Activated naive CD4-positive, alpha-beta T cell treated with anti-CD3 and anti-CD28 coated beads, Interleukin-2, amount 50 U/mL, for 24 hours (primary cell): ENCODE measurements at regions not wholly inside any gene's neighbourhood (a gene's known extent, or its start where the extent isn't known, plus 50 kb on each side); places are given as distances from the start of the nearest gene placed in this dataset.

Experiments used
- H3K27ac Mint-ChIP-seq: one replicate; pipeline ENCODE4 v1.8.0; 2021; ENCODE audit warnings: mild to moderate bottlenecking, mixed read lengths
- H3K27me3 Mint-ChIP-seq: one replicate; pipeline ENCODE4 v1.8.0; 2021; ENCODE audit warnings: mixed read lengths
- H3K36me3 Mint-ChIP-seq: one replicate; pipeline ENCODE4 v1.8.0; 2021; ENCODE audit warnings: mixed read lengths
- H3K4me1 Mint-ChIP-seq: one replicate; pipeline ENCODE4 v1.8.0; 2021; ENCODE audit warnings: mixed read lengths
- H3K4me3 Mint-ChIP-seq: one replicate; pipeline ENCODE4 v1.8.0; 2021; ENCODE audit warnings: mild to moderate bottlenecking, mixed read lengths
- H3K9me3 Mint-ChIP-seq: one replicate; pipeline ENCODE4 v1.8.0; 2021; ENCODE audit warnings: mixed read lengths

GRCh38 chr3:18656410-18656809 lies 231.3 kb upstream of the SATB1 start:
- Mint-ChIP-seq H3K27ac (peak overlapping the region; percentile 56), H3K9me3 (peaks cover 4% of the 10 kb centered on the region), H3K4me3 (no peak overlapping the region), H3K4me1 (peaks cover 39% of the 10 kb centered on the region), H3K36me3 (no peaks in the 10 kb centered on the region), H3K27me3 (no peaks in the 10 kb centered on the region)

- Mint-ChIP-seq H3K4me3 (no peak overlapping the region), H3K27ac (no peak overlapping the region), H3K36me3 (no peaks in the 10 kb centered on the region), H3K9me3 (no peaks in the 10 kb centered on the region), H3K27me3 (no peaks in the 10 kb centered on the region), H3K4me1 (peaks cover 38% of the 10 kb centered on the region)
These were observed 230.7 kb upstream of the SATB1 start for GRCh38 chr3:18655827-18656226.

GRCh38 chr3:18652781-18653180 lies 227.6 kb upstream of the SATB1 start:
- H3K4me1 Mint-ChIP-seq: peaks cover 47% of the 10 kb centered on the region
- no peaks in the 10 kb centered on the region for H3K27me3 Mint-ChIP-seq
- no peaks in the 10 kb centered on the region for H3K36me3 Mint-ChIP-seq
- no peaks in the 10 kb centered on the region for H3K9me3 Mint-ChIP-seq
- peak overlapping the region; percentile 20 for H3K27ac Mint-ChIP-seq
- no peak overlapping the region for H3K4me3 Mint-ChIP-seq

DNA sequence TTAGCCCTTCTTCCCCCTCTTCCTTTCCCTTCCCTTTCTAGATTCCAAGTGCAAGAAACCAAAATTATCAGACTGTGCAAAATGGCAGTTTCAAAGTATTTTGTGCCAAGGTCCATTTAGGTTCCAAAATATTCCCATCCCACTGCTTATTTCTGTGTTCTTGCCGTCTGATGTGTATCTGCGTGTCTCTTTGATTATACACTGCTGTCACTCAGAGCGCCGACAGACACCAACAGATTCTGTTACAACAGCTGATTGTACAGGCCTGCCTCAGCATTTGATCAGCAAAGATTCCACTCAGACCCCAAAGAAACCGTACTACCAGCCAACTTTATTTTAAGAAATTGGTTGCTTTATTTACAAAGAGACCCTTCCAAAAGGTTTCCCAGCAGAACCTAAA lies 225.6 kb upstream of the SATB1 start:
- H3K27me3 Mint-ChIP-seq: no peaks in the 10 kb centered on the region
- H3K9me3 Mint-ChIP-seq: no peaks in the 10 kb centered on the region
- peak overlapping the region; percentile 38 for H3K27ac Mint-ChIP-seq
- no peaks in the 10 kb centered on the region for H3K36me3 Mint-ChIP-seq
- no peak overlapping the region for H3K4me3 Mint-ChIP-seq
- peaks cover 38% of the 10 kb centered on the region for H3K4me1 Mint-ChIP-seq

DNA sequence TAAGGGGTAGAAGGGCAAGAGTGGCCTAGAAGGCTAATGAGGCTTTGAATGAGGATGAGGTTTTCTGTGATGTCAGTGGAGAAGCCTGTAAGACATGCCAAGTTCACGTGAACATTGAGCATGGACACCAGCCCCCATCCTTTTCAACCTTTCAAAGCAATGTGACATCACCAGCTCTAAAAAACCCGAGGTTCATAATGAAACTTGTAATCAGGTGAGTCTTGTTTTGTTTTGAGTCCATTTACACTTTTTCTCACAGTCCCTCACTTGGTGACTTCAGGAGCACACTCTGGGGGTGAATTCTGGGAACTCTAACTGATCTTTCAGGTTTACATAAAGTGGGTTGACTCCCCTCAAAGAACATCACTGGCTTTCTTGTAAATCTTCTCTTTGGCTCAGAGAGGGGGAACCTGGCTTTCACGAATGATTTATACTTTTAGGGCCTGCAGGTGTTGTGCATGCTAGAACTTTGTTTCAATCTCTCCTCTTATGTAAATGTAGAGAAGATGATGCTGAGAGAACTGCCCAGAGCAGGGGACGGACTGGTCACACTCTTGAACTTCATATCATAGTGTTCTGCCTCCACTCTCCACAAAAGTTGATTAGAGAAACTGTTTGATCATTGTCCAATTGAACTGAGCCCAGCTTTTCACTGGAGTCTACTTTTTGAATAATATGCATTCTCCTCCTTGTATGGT lies 224.7 kb upstream of the SATB1 start:
- Mint-ChIP-seq H3K27ac (peak overlapping the region; percentile 69), H3K9me3 (no peaks in the 10 kb centered on the region), H3K4me3 (peak overlapping the region; percentile 62), H3K27me3 (no peaks in the 10 kb centered on the region), H3K36me3 (no peaks in the 10 kb centered on the region), H3K4me1 (peaks cover 47% of the 10 kb centered on the region)

- no peak overlapping the region for H3K4me3 Mint-ChIP-seq
- no peaks in the 10 kb centered on the region for H3K27me3 Mint-ChIP-seq
- H3K9me3 Mint-ChIP-seq: no peaks in the 10 kb centered on the region
- H3K27ac Mint-ChIP-seq: no peak overlapping the region
- peaks cover 55% of the 10 kb centered on the region for H3K4me1 Mint-ChIP-seq
- H3K36me3 Mint-ChIP-seq: no peaks in the 10 kb centered on the region
These were observed 223.8 kb upstream of the SATB1 start for GRCh38 chr3:18648868-18649462.

GRCh38 chr3:18648159-18648558 lies 223.0 kb upstream of the SATB1 start:
- H3K9me3 Mint-ChIP-seq: no peaks in the 10 kb centered on the region
- no peaks in the 10 kb centered on the region for H3K27me3 Mint-ChIP-seq
- H3K36me3 Mint-ChIP-seq: no peaks in the 10 kb centered on the region
- H3K4me3 Mint-ChIP-seq: no peak overlapping the region
- H3K27ac Mint-ChIP-seq: peak overlapping the region; percentile 2
- peaks cover 64% of the 10 kb centered on the region for H3K4me1 Mint-ChIP-seq

DNA sequence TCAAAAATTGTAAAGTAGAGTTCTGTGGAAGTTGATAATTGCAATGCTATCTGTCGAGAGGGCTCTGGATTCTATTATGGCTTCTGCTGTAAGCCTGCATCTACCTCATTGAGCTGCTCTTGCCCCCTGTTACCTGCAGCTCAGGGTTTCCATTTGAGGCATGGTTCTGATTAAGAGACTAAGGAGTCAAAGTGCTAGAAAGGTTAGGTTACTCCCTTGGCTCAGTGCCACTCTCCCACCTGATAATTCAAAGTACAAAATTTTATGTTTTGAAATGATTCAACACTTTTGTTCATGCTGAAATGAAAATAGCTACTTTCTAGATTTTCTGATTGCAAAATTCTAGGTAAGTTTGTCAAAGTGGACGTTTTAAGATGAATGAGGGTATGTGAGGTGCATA lies 220.5 kb upstream of the SATB1 start:
- no peak overlapping the region for H3K4me3 Mint-ChIP-seq
- peak overlapping the region; percentile 9 for H3K27ac Mint-ChIP-seq
- peaks cover 18% of the 10 kb centered on the region for H3K9me3 Mint-ChIP-seq
- H3K4me1 Mint-ChIP-seq: peaks cover 81% of the 10 kb centered on the region
- no peaks in the 10 kb centered on the region for H3K27me3 Mint-ChIP-seq
- H3K36me3 Mint-ChIP-seq: peaks cover 4% of the 10 kb centered on the region

DNA sequence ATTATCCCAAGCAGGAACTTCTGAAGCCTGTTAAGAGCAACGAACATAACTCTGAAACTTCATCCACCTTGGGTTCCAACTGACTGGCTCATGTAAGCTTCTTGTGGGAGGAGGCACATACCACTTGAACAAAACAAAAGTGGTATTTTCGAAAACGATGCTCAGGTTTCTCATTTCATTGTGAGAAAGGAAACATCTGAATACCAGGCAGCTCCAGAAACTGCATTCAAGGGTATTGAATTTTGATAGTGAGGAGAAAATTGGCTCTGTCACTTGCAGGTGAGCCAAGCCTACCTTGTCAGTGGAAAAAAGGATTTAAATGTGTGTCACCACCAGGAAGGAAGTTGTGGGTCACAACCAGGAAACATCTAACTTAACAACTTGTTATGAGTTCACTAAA lies 218.1 kb upstream of the SATB1 start:
- Mint-ChIP-seq H3K9me3 (peaks cover 23% of the 10 kb centered on the region), H3K4me1 (peaks cover 66% of the 10 kb centered on the region), H3K27ac (peak overlapping the region; percentile 48), H3K4me3 (peak overlapping the region; percentile 42), H3K36me3 (peaks cover 4% of the 10 kb centered on the region), H3K27me3 (no peaks in the 10 kb centered on the region)

DNA sequence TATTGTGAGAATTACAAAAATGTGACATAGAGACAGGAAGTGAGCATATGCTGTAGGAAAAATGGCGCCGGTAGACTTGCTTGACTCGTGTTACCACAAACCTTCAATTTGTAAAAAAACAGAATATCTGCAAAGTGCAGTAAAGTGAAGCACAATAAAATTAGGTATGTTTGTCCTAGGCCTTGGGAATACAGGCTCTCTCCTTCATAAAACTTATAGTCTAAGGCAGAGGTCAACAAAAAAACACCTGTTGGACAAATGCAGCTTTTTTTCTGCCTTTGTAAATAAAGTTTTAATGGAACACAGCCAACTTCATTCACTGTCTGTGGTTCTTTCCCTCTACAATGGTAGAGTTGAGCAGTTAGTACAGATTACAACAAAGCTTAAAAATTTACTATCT lies 216.8 kb upstream of the SATB1 start:
- Mint-ChIP-seq H3K4me1 (peaks cover 60% of the 10 kb centered on the region), H3K4me3 (no peak overlapping the region), H3K27ac (no peak overlapping the region), H3K9me3 (peaks cover 31% of the 10 kb centered on the region), H3K27me3 (no peaks in the 10 kb centered on the region), H3K36me3 (peaks cover 4% of the 10 kb centered on the region)

DNA sequence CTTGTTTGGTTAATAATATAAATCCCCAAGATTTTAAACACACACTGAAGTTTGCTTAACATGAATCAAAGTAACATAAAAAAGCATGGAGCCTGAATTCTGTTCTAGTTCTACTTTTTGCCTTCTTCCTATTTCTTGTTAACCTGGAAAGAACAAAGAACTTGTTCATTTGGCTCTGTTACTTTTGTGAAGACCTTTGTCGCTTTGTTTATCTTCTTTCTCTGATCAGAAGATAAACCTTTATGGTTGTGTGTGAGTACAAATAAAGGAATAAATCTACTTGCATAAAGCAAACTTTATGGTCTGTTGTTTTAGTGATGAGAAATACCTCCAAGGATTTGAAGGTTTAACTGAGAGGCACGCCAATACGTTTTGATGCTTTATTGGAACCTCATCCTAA lies 210.1 kb upstream of the SATB1 start:
- Mint-ChIP-seq H3K4me3 (no peak overlapping the region), H3K27me3 (no peaks in the 10 kb centered on the region), H3K9me3 (peaks cover 10% of the 10 kb centered on the region), H3K27ac (no peak overlapping the region), H3K4me1 (peaks cover 4% of the 10 kb centered on the region), H3K36me3 (peaks cover 2% of the 10 kb centered on the region)

GRCh38 chr3:18634461-18634860 lies 209.3 kb upstream of the SATB1 start:
- Mint-ChIP-seq H3K9me3 (peaks cover 7% of the 10 kb centered on the region), H3K27ac (no peak overlapping the region), H3K4me3 (no peak overlapping the region), H3K27me3 (no peaks in the 10 kb centered on the region), H3K36me3 (peaks cover 2% of the 10 kb centered on the region), H3K4me1 (no peaks in the 10 kb centered on the region)

GRCh38 chr3:18633002-18633401 lies 207.9 kb upstream of the SATB1 start:
- H3K27ac Mint-ChIP-seq: no peak overlapping the region
- no peaks in the 10 kb centered on the region for H3K27me3 Mint-ChIP-seq
- no peaks in the 10 kb centered on the region for H3K4me1 Mint-ChIP-seq
- no peak overlapping the region for H3K4me3 Mint-ChIP-seq
- peaks cover 6% of the 10 kb centered on the region for H3K9me3 Mint-ChIP-seq
- H3K36me3 Mint-ChIP-seq: peaks cover 3% of the 10 kb centered on the region

- Mint-ChIP-seq H3K36me3 (peaks cover 5% of the 10 kb centered on the region), H3K4me3 (no peak overlapping the region), H3K27ac (no peak overlapping the region), H3K4me1 (peaks cover 6% of the 10 kb centered on the region), H3K9me3 (no peaks in the 10 kb centered on the region), H3K27me3 (no peaks in the 10 kb centered on the region)
These were observed 205.2 kb upstream of the SATB1 start for GRCh38 chr3:18630295-18630694.

DNA sequence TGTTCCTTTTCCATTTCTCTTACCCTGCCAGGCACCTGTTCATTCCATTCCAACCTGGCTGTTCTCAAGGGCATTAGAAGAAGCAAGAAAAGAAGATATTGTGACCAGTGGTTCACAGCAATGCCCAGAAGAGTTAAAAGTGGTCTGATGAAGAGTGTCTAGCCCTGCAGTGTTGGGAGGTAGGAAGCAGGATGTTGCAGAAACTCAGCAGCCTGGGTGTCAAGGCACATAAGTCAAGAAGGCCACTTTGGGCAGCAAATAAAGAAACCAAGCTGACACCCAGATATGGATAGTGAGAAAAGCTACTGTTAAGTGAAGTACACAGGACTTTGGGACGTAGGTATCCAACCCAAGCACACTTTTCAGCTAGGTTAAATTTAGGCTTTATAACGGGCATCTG lies 199.9 kb upstream of the SATB1 start:
- Mint-ChIP-seq H3K27ac (no peak overlapping the region), H3K27me3 (no peaks in the 10 kb centered on the region), H3K36me3 (peaks cover 3% of the 10 kb centered on the region), H3K4me1 (peaks cover 22% of the 10 kb centered on the region), H3K9me3 (peaks cover 6% of the 10 kb centered on the region), H3K4me3 (no peak overlapping the region)

DNA sequence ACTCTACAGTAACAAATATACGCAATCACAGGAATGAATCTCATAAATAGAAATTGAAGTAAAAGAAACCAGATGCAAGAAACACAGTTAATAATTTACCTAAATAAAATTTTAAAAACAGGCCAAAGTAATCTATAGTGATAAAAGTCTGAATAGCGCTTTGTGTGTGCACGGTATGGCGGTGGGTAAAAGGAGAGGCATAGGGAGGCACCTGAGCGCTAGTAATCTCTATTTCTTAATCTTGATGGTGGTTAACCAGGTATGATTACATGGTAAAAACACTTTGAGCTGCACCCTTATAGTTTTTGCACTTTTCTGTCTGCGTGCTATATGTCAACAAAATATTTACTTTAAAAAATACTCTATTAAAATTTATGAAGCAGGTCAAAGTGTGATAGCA lies 198.1 kb upstream of the SATB1 start:
- H3K9me3 Mint-ChIP-seq: peaks cover 6% of the 10 kb centered on the region
- H3K27me3 Mint-ChIP-seq: no peaks in the 10 kb centered on the region

GRCh38 chr3:18618723-18619122 lies 193.6 kb upstream of the SATB1 start:
- H3K27ac Mint-ChIP-seq: no peak overlapping the region
- peaks cover under 1% of the 10 kb centered on the region for H3K4me1 Mint-ChIP-seq
- H3K4me3 Mint-ChIP-seq: no peak overlapping the region
- H3K27me3 Mint-ChIP-seq: no peaks in the 10 kb centered on the region
- peaks cover 6% of the 10 kb centered on the region for H3K9me3 Mint-ChIP-seq
- H3K36me3 Mint-ChIP-seq: no peaks in the 10 kb centered on the region

More for the DNA sequence above, 198.1 kb upstream of the SATB1 start:
- no peak overlapping the region for H3K4me3 Mint-ChIP-seq
- H3K36me3 Mint-ChIP-seq: peaks cover 2% of the 10 kb centered on the region
- H3K4me1 Mint-ChIP-seq: peaks cover 22% of the 10 kb centered on the region
- no peak overlapping the region for H3K27ac Mint-ChIP-seq
